RWPE1 (cell line): ENCODE measurements at regions not wholly inside any gene's neighbourhood (a gene's known extent, or its start where the extent isn't known, plus 50 kb on each side); places are given as distances from the start of the nearest gene placed in this dataset.

Source experiments
- CTCF ChIA-PET: fragments of 350-600 bp; sonication (Branson Sonifier 250); formaldehyde crosslinking; extraction: SDS; loops from one replicate; lab custom pipeline; 2021; lab: Yijun Ruan, JAX
- POLR2A ChIA-PET: fragments of 400-600 bp; formaldehyde crosslinking; extraction: SDS; loops from one replicate; lab custom pipeline; 2020; ENCODE audit warnings: antibody characterized with exemption; ENCODE audit not compliant: low non-redundant PET; lab: Yijun Ruan, JAX
- DNase-seq: peaks from one replicate; pipeline ENCODE4 v3.0.0; 2012; ENCODE audit warnings: low spot score
- H3K27ac ChIP-seq: fragments of 450-650 bp; 2 replicates; pipeline ENCODE4 v1.5.1; 2017
- CTCF ChIP-seq: fragments of 450-650 bp; conservative IDR thresholded peaks from 2 replicates; pipeline ENCODE4 v1.5.1; 2017; ENCODE audit warnings: low read depth, mild to moderate bottlenecking

- TF ChIP-seq CTCF, result no peak
- POLR2A ChIA-PET, result no interaction called here
- no peak overlapping the region for H3K27ac ChIP-seq
- CTCF ChIA-PET, result interaction anchor here (1.0 kb wide), 1 partner anchor 8 kb away, joined by 3 read pairs; no protein-coding TSS in a partner anchor
- no peak for DNase-seq
Measured at GRCh38 chr1:34690269-34690668, 64.6 kb upstream of the GJB5 start.

- ChIA-PET POLR2A (no interaction called here), CTCF (no interaction called here)
- no peak for DNase-seq
- H3K27ac ChIP-seq, result no peak overlapping the region
- TF ChIP-seq CTCF, result no peak
Measured at GRCh38 chr1:34693081-34693480, 61.8 kb upstream of the GJB5 start.

- no peak for DNase-seq
- POLR2A ChIA-PET, result no interaction called here
- no peak for TF ChIP-seq CTCF
- CTCF ChIA-PET, result no interaction called here
- H3K27ac ChIP-seq, result no peak overlapping the region
Measured at GRCh38 chr1:34694383-34694782, 60.5 kb upstream of the GJB5 start.

- POLR2A ChIA-PET, result no interaction called here
- DNase-seq, result no peak
- TF ChIP-seq CTCF, result no peak
- no peak overlapping the region for H3K27ac ChIP-seq
- CTCF ChIA-PET, result interaction anchor here (0.6 to 1.9 kb wide), 4 partner anchors 9 to 157 kb away, joined by 3 to 5 read pairs (median 4); no protein-coding TSS in a partner anchor
Measured at GRCh38 chr1:34695580-34695979, 59.3 kb upstream of the GJB5 start.

GRCh38 chr1:34696230-34696629 is 58.6 kb upstream of the GJB5 start:
- DNase-seq, result peak; percentile 60
- ChIA-PET CTCF (interaction anchor here (0.6 to 1.9 kb wide), 5 partner anchors 8 to 156 kb away, joined by 3 to 5 read pairs (median 4); no protein-coding TSS in a partner anchor), POLR2A (no interaction called here)
- no peak overlapping the region for H3K27ac ChIP-seq
- no peak for TF ChIP-seq CTCF

GRCh38 chr1:34696981-34697380 is 57.9 kb upstream of the GJB5 start:
- POLR2A ChIA-PET, result no interaction called here

More at GRCh38 chr1:34696981-34697380, 57.9 kb upstream of the GJB5 start:
- no peak for TF ChIP-seq CTCF
- no peak overlapping the region for H3K27ac ChIP-seq
- CTCF ChIA-PET, result interaction anchor here (0.5 to 1.9 kb wide), 4 partner anchors 43 to 1129 kb away, joined by 3 to 7 read pairs (median 4); no protein-coding TSS in a partner anchor
- no peak for DNase-seq
